AG20443 (cell line): ENCODE measurements at regions not wholly inside any gene's neighbourhood (a gene's known extent, or its start where the extent isn't known, plus 50 kb on each side); places are given as distances from the start of the nearest gene placed in this dataset.

Experiments
- DNase-seq: peaks from one replicate; pipeline ENCODE4 v3.0.0; 2012; ENCODE audit warnings: low spot score, mixed read lengths

DNA sequence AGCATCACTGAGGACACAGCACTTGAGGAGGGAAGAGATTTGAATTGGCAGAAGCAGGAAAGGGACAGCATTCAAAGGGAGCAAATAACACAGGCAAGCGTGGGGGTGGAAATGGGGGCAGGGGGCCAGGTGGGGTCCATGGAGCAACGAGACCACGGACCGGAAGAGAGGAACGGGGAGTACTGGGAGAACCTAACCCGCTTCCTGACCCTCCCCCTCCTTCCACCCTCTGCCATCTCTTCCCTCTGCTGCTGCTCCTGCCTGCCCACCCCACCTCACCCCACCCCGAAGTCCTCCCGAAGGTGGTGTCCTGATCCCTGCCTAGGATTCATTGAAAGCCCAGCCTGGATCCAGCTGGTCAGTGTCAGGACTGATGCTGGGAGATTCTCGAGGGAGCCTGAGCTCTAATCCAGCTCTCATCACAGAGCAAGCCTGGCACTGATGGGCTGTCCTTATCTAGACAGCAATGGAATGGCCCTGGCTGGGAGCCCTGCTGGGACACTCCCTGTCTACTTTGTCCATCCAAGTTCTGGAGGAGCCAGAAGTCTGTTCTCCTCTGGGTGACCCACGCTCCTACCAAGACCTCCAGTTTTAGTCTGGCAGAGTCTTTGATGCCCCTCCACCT lies 105.0 kb downstream of the TRIM29 start:
- no peak for DNase-seq

DNA sequence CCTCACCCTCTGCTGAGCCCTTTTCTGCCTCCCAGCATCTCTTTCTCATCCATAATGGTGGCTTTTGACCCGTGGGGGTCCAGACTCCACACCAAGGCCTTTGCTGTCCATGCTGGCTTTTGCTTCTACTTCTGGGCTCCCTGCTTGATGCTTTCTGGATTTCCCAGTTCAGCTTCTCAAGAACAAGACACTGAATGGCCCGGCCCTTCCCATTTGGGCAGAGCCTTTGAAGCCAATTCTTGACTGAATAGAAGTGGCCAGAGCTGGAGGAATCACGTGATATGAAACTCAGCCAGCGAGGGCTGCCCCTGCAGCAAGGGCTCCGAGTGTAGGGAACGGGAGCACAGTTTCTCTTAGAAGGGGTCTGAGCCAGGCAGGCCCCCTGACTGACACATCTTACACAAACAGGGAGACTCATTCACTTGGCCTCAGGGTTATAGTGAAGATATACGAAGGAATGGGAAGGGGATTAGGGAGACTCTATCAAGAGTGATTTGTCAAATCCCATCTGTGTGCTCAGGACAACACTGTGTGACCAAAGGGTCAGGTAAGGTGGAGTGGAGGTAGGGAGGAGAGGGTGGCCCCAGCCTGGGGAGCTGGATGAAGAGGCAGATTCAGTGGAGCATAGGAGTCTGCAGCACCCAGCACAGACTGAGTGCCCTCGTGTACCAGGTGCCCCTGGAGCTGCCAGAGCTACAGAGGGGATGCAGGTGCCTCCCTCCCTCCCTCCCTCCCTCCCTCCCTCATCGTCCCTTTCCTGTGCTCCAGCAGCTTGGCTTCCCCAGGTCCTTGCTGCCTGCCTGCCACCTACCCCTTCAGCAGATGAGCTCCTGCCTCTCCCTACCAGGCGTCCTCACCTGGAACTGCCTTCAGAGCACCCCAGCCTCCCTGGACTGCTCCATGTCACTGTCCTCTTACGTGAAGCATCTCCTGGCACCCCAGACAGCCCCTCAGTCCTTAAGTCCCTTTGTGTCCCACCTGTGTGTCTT lies 106.0 kb downstream of the TRIM29 start:
- no peak for DNase-seq

DNA sequence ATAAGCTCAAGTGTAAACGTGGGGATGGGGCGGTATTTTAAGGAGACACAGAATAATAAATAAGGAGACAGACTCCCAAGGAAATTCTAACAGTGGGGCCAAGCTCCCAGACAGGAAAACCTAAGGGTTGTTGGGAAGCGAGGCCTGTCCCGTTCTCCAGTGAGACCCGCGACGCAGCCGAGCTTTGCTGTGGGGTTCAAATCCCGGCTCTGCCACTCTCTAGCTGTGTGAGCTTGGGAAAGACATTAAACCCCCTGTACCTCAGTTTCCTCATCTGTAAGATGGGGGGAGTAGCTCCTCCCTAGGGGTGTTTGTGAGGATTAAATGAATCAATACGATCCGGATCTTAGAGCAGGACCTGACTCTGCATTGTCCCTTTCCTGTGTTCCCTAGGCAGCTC lies 106.8 kb downstream of the TRIM29 start:
- no peak for DNase-seq

DNA sequence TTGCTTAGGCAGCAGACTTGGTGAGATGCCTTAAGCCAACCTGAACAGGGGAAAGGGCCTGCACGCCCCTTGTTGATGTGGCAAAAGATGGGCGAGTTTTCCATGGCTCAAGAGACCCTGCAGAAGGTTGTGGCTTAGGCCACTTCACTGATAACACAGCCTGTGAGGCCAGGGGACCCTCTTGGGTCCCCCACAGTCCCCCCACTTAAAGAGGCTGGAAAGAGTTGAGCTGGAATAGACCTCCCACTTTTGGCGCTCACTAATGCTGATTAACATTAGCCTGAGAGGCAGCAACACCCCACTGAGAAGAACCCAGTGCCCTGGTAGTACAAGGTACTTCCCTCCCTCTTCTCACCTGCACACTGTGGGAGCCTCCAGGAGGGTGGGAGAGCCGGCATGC lies 107.5 kb downstream of the TRIM29 start:
- DNase-seq, result no peak

DNA sequence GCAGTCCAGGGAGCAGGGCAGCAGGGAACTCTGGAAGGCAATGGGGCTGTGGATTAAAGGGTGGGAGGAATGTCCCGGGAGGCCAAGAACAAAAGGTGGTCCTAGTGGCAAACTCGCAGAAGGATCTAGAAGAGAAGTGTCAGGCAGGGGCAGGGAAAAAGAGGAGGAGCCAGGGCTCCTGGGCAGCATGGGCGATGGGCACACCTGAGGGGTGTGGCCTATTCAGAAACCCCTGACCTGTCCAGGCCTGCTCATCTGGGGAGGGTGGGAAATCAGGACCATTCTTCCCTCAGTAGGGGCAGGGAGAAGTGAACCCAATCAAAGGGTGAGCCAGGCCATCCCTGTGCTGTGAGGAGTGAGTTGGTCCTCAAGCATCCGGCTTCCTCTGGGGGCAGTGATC lies 108.6 kb downstream of the TRIM29 start:
- no peak for DNase-seq

DNA sequence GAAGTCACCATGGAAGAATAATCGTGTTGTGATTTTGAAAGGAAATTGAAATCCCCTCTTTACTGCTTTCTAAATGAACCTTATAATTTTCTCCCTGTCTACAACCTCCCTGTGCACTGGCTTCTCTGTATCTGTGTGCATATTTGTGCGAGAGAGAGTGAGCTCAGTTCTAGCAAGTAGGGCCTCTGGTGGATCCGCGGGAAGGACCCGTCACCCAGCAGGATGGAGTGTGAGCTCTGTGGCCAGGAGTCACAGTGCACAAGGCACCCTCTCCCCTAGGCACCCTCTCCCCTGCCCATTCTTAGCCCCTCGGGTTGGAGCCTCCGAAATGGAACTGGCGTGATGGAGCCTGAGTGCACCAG lies 109.0 kb downstream of the TRIM29 start:
- no peak for DNase-seq

DNA sequence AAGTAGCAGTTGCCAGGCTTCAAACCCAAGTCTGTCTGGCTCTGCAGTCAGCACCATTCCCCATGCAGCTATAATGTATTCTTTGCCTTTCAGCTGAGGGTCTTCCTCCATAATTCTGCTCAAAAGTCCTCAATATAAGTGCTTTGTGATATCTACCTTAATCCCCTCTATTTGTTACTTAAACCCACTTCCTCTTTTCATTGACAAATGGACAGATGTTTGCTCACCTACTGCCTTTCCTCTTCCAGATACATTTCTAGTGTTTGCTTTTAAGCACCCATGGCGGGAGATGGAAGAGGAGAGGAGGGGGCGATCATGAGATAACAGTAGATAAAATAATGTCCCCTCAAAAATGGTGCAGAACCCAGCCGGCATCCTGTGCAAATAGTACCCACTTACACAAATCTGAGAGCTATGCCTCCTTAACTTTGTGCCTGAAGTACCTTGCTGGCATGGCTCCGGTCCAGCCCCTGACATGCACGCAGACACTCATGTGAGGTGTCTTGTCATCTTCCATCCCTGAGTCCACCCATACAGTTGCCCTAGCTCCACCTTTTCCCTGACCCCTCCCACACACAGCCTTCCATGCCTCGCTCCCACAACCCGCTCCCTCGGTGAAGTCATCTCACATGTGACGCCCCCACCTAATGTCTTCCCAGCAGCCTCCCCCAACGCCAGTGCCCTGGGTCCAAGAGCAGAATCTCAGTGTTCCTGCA lies 109.6 kb downstream of the TRIM29 start:
- DNase-seq, result no peak

DNA sequence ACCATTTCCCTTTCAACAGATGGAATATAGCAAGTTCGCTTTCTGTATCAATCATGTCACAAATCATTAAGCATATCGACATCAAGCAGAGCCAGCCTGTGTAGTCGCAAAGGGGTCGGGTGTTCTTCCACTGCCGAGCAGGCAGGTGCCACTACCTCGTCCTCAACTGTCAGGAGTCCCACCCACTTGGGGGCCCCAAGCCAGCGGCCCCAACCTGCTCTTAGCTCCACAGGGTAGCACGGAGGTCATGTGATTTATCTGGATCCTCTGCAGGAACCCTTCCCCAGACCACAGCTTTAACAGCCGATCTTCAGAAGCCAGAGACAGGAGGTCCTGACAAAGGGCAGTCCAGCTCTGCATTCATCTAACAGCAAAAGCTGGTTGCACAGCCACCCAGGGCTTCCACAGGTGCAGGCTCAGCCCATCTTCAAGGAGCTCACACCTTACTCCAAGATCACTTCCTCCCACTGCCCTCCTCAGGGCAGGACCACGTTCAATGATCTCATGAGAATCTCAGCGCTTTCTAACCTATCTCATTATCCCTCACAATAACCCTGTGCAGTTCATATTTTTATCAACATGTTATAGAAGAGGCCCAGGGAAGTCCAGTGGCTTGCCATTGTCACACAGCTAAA lies 110.2 kb downstream of the TRIM29 start:
- DNase-seq, result no peak

DNA sequence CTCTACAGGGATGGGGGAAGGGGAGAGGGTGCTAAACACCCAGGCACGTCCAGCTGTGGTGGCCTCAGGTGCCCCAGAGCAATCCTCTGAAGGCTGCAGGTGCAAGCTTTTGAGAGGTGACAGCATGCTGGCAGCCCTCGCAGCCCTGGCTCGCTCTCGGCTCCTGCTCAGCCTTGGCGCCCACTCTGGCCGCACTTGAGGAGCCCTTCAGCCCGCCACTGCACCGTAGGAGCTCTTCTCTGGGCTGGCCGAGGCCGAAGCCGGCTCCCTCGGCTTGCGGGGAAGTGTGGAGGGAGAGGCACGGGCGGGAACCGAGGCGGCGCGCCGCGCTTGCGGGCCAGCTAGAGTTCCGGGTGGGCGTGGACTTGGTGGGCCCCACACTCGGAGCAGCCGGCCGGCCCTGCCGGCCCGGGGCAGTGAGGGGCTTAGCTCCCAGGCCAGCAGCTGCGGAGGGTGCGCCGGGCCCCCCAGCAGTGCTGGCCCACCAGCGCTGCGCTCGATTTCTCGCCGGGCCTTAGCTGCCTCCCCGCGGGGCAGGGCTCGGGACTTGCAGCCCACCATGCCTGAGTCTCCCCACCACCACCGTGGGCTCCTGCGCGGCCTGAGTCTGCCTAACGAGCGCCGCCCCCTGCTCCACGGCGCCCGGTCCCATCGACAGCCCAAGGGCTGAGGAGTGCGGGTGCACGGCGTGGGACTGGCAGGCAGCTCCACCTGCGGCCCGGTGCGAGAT lies 112.1 kb downstream of the TRIM29 start:
- DNase-seq, result no peak

DNA sequence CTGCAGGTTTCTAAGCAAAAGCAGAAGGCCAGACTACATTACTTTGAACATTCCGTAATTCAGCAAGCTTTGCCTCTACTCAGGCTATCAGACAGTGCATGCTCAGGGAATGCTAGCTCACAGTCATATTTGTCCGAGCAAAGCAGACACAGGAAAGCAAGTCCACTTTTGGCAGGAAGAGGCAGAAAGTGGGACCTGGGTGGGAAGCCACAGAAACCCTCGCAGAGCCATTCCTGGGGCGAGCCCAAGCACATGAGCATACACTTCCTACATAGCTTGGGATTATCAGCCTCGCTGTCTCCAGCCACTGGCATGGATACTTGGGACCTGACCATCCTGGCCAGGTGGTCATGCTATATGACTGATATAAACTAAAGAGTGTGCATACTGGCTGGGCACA lies 113.3 kb downstream of the TRIM29 start:
- no peak for DNase-seq

DNA sequence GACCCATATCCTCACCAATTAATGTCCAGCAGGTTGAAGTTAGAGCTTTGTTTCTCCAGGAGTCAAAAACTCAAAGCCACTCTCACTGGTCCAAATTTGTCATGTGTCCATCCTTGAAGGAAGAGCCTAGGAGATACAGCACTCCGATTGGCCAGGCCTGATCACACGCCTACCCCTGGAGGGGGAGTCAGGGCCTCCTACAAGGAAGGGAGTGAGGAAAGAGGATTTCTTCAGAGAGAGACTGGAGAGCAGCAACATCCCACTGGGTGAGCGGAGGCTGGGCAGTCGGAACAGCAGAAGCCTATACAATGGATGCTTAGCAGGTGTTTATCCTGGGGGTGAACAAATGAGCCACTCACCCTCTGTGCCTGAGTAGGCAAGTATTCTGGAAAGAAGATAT lies 113.9 kb downstream of the TRIM29 start:
- no peak for DNase-seq

DNA sequence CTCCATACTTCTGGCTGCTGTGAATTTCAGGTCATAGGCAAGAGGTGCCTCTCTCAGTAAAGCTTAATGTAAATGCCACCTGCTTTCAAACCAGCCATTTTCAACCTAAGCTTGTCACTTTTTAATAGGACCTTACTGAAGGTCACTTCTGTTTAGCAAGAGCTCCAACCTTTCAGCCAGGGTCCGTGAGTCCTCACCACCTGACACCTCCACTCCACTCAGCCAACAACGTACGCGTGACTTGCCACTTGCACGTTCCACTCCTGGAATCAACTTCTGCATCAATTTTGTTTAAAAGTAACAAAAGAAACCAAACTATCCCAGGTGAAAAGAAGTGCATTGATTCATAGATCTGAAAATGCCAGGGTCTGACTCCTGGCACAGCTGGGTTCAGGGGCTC lies 114.4 kb downstream of the TRIM29 start:
- DNase-seq, result no peak

DNA sequence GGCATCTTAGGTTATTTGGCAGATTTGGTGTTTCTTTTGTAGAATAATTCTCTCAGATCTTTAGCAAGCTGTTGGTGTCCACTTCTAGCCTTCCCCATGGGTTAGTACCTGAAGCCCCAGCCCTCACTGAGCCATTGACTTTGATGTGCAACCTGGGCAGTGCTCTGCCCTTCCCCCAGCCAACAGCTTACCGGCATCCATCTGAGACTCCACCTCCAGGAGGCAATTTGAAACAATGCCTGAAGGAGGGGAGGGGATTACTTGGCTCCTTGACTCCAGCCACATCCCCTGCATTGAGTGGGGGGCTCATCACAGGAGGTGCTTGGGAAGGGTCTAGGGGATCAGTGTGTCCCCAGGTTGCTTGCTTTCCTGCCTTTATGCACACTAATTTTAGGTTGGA lies 114.8 kb downstream of the TRIM29 start:
- DNase-seq, result no peak

DNA sequence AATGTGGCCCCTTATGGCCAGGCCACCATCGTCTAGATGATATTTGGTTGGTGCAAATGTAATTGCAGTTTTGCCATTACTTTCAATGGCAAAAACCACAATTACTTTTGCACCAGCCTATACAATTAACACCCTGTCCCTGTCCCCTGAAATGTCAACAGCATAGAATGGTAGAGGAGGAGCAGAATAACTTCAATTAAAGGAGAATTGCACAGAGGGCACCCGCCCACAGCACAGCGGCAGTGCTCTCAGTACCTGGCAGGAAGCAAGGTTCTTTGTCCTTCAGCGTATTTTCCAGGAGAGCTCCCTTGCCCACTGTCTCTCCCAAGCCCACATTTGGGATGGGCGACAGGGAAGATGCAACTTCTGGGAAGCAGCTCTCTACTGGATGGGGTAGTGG lies 115.3 kb downstream of the TRIM29 start:
- no peak for DNase-seq

DNA sequence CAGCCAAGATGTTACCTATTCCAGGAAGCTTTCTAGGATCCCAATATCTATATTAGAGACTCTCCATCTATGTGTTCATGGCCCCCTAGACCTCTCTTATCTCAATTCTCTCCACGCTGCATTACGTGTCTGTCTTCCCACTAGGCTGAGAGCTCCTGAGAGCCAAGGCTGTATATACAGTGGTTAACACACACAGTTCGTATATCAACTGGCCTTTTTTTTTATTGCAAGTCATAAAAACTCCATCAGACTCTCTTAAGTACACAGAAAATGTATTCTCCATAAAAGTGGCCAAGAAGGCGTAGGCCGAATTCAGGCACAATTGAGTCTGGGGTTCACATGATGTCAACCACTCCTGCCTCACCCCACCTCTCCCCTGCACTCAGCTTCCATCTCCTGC lies 115.9 kb downstream of the TRIM29 start:
- DNase-seq, result no peak

DNA sequence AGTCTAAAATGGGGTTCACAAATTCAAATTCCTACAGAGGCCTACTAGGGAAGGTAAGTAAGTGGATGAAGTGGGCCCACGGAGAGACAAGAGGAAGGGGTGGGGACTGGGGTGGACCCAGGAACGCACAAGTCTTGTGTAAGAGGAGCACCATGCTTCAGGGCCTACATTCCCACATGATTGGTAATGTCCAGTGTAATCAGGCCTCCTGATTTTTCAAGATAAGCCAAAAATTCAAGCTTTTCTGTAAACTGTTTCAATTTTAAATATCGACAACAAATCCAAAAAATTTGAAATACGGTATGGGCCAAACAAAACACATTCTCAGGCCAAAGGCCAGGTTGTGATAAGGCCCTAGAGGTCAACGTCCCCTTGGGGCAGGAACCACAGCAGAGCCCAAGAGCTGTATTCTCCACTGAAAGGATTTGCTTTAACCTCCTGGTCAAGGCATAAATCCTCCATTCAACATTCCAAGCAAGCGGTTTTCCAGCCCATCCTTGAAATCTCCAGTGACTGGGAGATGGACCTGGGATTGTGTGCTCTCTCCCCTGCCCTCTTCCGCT lies 116.4 kb downstream of the TRIM29 start:
- no peak for DNase-seq

DNA sequence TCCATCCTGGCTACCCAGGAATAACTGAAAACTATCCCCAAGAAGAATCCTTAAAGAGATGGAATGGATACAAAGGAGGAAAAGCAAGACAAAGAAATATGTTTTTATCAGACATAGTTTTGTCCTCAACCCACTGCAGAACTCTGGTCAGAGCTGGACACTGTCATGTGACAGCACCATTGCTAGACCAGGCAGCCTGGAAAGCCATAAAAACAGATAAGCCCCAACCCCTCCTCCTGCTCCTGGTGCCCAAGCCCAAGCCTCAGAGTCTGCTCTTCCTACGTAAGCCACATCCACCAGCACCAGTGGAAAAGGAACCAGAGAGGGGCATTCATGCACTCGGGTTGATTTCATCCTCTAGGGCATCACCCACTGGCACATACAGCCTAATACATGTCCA lies 116.9 kb downstream of the TRIM29 start:
- DNase-seq, result no peak

DNA sequence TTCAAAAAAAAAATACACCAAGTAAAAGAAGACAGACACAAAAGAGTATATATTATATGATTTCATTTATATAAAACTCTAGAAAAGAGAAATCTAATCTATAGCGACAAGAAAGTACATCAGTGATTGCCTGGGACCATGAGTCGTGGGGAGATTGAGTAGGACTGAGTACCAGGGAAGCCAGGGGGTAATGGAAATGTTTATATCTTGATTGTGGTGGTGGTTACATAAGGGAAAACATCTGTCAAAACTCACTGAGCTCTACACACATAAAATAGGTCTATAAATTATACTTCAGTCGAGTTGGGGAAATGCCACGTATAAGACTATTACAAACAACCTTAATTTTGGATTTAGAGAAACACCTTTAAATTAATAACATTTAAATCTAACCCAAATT lies 117.4 kb downstream of the TRIM29 start:
- DNase-seq, result no peak

DNA sequence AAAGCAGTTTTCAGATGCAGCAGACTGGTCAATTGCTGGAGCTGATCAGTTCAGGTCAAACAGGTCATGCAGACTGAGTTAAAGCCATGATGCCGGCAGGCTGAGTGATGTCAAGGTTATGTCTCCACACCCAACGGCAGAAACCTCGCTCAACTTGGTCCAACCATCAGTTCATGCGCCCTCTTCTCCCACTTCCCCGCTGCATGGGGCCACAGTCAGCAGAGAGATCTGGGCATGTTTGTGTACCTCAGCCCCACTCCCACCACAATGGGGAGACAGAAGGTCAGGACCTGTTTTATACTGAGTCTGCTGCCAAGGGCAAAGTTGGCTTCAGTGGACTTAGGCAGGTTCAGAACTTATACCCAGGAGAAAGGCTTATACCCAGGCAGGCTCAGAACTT lies 118.7 kb downstream of the TRIM29 start:
- no peak for DNase-seq

DNA sequence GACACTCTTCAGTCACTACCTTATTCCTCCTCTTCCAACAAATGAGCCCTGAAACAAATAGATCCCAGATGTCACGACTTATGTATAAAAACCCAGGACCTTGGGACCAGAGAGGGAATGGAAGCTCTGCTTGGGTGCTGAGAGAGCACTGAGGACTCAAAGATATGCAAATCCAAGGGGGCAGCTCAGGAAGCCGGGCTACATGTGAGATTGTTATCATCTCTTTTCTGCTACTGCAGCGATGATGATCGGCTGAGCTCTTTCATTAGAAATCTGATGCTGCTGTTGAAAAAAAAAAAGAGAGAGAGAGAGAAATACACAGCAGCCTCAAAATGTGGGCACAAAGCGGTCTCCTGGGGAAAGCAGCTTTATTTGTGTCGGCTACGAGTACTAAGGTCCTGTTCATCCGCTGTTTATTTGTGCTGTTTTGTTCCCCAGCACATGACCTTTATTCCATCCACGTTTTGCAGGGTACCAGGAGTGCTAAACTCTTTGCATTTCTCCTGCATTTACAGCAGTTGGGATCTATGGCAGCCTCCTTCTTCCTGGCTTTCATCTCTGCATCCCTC lies 120.2 kb downstream of the TRIM29 start:
- no peak for DNase-seq
